Sigmoid colon (tissue), 6 donors: ENCODE measurements at regions not wholly inside any gene's neighbourhood (a gene's known extent, or its start where the extent isn't known, plus 50 kb on each side); places are given as distances from the start of the nearest gene placed in this dataset.

Source experiments
- DNase-seq: peaks from one replicate; pipeline ENCODE4 v3.0.0-alpha.2; 2019
- H3K27ac ChIP-seq, 4 donors: fragments of 200-600 bp; sonication (generic); one replicate each; pipeline ENCODE4 v1.5.1; 2016 to 2019; ENCODE audit warnings: mild to moderate bottlenecking in 1 of 4
- H3K27me3 ChIP-seq, 3 donors: fragments of 200-600 bp; sonication (generic); one replicate each; pipeline ENCODE4 v1.5.1; 2019; ENCODE audit warnings: mild to moderate bottlenecking in 1 of 3
- H3K36me3 ChIP-seq, 4 donors: fragments of 200-600 bp; sonication (generic); one replicate each; pipeline ENCODE4 v1.5.1; 2016 to 2019
- H3K4me1 ChIP-seq, 4 donors: fragments of 200-600 bp; sonication (generic); one replicate each; pipeline ENCODE4 v1.5.1; 2017 to 2019
- H3K4me3 ChIP-seq, 4 donors: fragments of 200-600 bp; sonication (generic); one replicate each; pipeline ENCODE4 v1.5.1; 2017 to 2019; ENCODE audit warnings: mild to moderate bottlenecking in 2 of 4, moderate library complexity in 1 of 4
- H3K9me3 ChIP-seq, 4 donors: fragments of 200-600 bp in 3 of 4; sonication (generic) in 3 of 4; one replicate each; pipeline versions ENCODE4 v1.5.1 to v1.6.1; 2013 to 2019
- CTCF ChIP-seq, 4 experiments: fragments of 450-650 bp in 3 of 4; fragments of 200-600 bp in 1 of 4; IDR thresholded peaks; one replicate each; pipeline ENCODE4 v1.5.1; 2016 to 2019; ENCODE audit warnings: antibody characterized with exemption in 4 of 4, mild to moderate bottlenecking in 3 of 4, moderate library complexity in 2 of 4
- EP300 ChIP-seq, 4 donors: sonication (generic); formaldehyde crosslinking; IDR thresholded peaks; one replicate each; pipeline ENCODE4 v1.6.1; 2017; ENCODE audit warnings: antibody characterized with exemption in 4 of 4
- POLR2A ChIP-seq, 2 donors: fragments of 450-650 bp; IDR thresholded peaks; one replicate each; pipeline ENCODE4 v1.6.1; 2016; ENCODE audit warnings: antibody characterized with exemption in 2 of 2, mild to moderate bottlenecking in 2 of 2, moderate library complexity in 2 of 2
- POLR2AphosphoS5 ChIP-seq, 4 donors: sonication (generic); formaldehyde crosslinking; IDR thresholded peaks; one replicate each; pipeline ENCODE4 v1.6.1; 2017; ENCODE audit warnings: antibody characterized with exemption in 4 of 4
- WGBS, 2 donors: extraction: QIAGEN DNeasy Blood & Tissue Kit; methylation state at CpG; one replicate each; pipeline ENCODE4 v1.1.7; 2013; 5-methylcytosine and 5-hydroxymethylcytosine counted together
- intact Hi-C: fragments of 100-400 bp; cut with DNase I; formaldehyde crosslinking; loops from one replicate; pipeline ENCODE4 v1.15.1; 2023
- donor health status: healthy with polysubstance abuse.
- donor health status: healthy.

GRCh38 chr5:74576941-74577456 lies 63.5 kb downstream of the ENC1 start:
- intact Hi-C loops: no loop called here

DNA sequence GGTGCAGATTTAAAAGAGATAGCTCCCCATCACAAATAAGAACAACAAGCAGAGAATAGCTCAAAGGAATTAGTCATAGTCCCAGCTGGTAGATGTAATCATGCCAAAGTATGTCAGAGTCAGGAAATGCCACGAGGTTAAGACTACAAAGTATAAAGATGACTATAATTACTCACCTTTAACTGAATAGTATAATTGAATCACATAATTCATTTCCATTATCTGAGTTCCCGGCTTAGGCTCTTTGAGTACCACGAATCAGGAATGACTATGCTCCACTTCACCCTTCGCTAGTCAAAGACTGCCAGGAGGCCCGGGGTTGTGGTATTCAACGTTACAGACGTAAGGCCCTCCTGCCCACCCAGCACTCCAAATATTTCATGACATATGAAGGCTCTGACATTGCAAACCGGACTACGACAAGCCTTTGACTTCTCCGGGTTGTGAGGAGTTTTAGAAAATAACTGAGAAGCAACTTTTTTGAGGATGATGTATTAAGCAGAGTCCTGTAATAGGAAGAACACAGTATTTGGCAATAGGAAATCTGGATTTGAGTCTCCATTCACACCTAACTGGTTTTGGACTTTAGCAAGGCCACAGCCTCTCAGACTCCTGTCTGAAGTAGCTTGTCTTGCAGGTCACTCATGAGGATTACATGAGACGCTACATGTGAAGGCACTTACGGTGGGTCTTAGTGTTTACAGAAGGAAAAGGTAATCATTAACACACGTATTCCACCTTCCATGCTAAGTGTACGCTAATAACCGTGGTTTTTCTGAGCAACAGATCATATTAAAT lies 64.6 kb downstream of the ENC1 start:
- TF ChIP-seq POLR2A (IDR thresholded peaks at IDR 0.05) (no peak), CTCF (IDR thresholded peaks at IDR 0.05) (no peak), POLR2AphosphoS5 (IDR thresholded peaks at IDR 0.05) (no peak), EP300 (IDR thresholded peaks at IDR 0.05) (no peak)
- WGBS, 2 donors: 66 to 77% methylated on average over 15 of the region's 15 CpGs
- H3K4me1 ChIP-seq: peaks cover 0 to 2% (median 0%) of the 10 kb centered on the region in 4 donors
- H3K4me3 ChIP-seq: no peak overlapping the region
- peak overlapping the region in 3 of 4 donors; percentile 22 to 57 (median 43) for H3K27ac ChIP-seq
- DNase-seq: no peak
- peaks cover 0 to 2% (median 0%) of the 10 kb centered on the region in 4 donors for H3K9me3 ChIP-seq
- intact Hi-C loops: no loop called here
- H3K27me3 ChIP-seq: no peaks in the 10 kb centered on the region
- no peaks in the 10 kb centered on the region for H3K36me3 ChIP-seq

More at GRCh38 chr5:74576941-74577456, 63.5 kb downstream of the ENC1 start:
- peaks cover 0 to 2% (median 0%) of the 10 kb centered on the region in 4 donors for H3K9me3 ChIP-seq
- no peak for DNase-seq
- H3K27ac ChIP-seq: peak overlapping the region in 3 of 4 donors; percentile 31 to 57 (median 43)
- WGBS, 2 donors: 13 to 47% methylated on average over 6 of the region's 6 CpGs
- no peaks in the 10 kb centered on the region for H3K36me3 ChIP-seq
- peaks cover 0 to 2% (median 0%) of the 10 kb centered on the region in 4 donors for H3K4me1 ChIP-seq
- no peak overlapping the region for H3K4me3 ChIP-seq
- no peaks in the 10 kb centered on the region for H3K27me3 ChIP-seq
- TF ChIP-seq POLR2A (IDR thresholded peaks at IDR 0.05): no peak
- TF ChIP-seq EP300 (IDR thresholded peaks at IDR 0.05): no peak
- peak in 1 of 4 donors; percentile 24 for TF ChIP-seq POLR2AphosphoS5 (IDR thresholded peaks at IDR 0.05)

GRCh38 chr5:74570250-74570649 lies 70.3 kb downstream of the ENC1 start:
- H3K27me3 ChIP-seq: no peaks in the 10 kb centered on the region
- no peaks in the 10 kb centered on the region for H3K9me3 ChIP-seq
- no peak for DNase-seq
- no peaks in the 10 kb centered on the region for H3K4me1 ChIP-seq
- H3K4me3 ChIP-seq: no peak overlapping the region
- intact Hi-C loops: no loop called here
- 76% methylated on average over 2 of the region's 2 CpGs for WGBS, 2 donors
- no peak overlapping the region for H3K27ac ChIP-seq
- H3K36me3 ChIP-seq: no peaks in the 10 kb centered on the region
- TF ChIP-seq POLR2AphosphoS5 (IDR thresholded peaks at IDR 0.05) (no peak), EP300 (IDR thresholded peaks at IDR 0.05) (no peak), CTCF (IDR thresholded peaks at IDR 0.05) (no peak), POLR2A (IDR thresholded peaks at IDR 0.05) (no peak)

GRCh38 chr5:74567411-74567995 lies 73.0 kb downstream of the ENC1 start:
- no peak for DNase-seq
- WGBS, 2 donors: 39 to 78% methylated on average over 4 of the region's 4 CpGs
- Histone ChIP-seq H3K27me3 (no peaks in the 10 kb centered on the region), H3K4me3 (no peak overlapping the region), H3K36me3 (no peaks in the 10 kb centered on the region), H3K4me1 (no peaks in the 10 kb centered on the region), H3K9me3 (no peaks in the 10 kb centered on the region), H3K27ac (no peak overlapping the region)
- TF ChIP-seq POLR2AphosphoS5 (IDR thresholded peaks at IDR 0.05) (no peak), POLR2A (IDR thresholded peaks at IDR 0.05) (no peak), EP300 (IDR thresholded peaks at IDR 0.05) (no peak), CTCF (IDR thresholded peaks at IDR 0.05) (no peak)
- intact Hi-C loops: no loop called here

DNA sequence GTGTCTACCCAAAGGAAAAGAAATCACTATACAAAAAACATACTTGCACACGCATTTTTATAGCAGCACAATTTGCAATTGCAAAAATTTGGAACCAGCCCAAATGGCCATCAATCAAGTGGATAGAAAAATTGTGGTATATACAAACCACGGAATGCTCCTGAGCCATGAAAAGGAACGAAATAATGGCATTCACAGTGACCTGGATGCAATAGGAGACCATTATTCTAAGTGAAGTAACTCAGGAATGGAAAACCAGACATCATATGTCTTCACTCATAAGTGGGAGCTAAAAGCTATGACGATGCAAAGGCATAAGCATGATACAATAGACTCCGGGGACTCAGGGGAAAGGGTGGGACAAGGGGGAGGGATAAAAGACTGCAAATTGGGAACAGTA lies 78.4 kb downstream of the ENC1 start:
- DNase-seq: no peak
- 74 to 75% methylated on average over 5 of the region's 5 CpGs for WGBS, 2 donors
- H3K4me1 ChIP-seq: no peaks in the 10 kb centered on the region
- intact Hi-C loops: no loop called here
- no peak overlapping the region for H3K4me3 ChIP-seq
- no peaks in the 10 kb centered on the region for H3K27me3 ChIP-seq
- H3K9me3 ChIP-seq: no peaks in the 10 kb centered on the region
- no peak for TF ChIP-seq POLR2AphosphoS5 (IDR thresholded peaks at IDR 0.05)
- no peak for TF ChIP-seq EP300 (IDR thresholded peaks at IDR 0.05)
- TF ChIP-seq POLR2A (IDR thresholded peaks at IDR 0.05): no peak
- TF ChIP-seq CTCF (IDR thresholded peaks at IDR 0.05): no peak
- H3K27ac ChIP-seq: no peak overlapping the region
- no peaks in the 10 kb centered on the region for H3K36me3 ChIP-seq
